HEK293T (cell line): ENCODE measurements at regions not wholly inside any gene's neighbourhood (a gene's known extent, or its start where the extent isn't known, plus 50 kb on each side); places are given as distances from the start of the nearest gene placed in this dataset.
"Not testable (repeated sequence)": the region's sequence is repeated elsewhere in the genome, so short reads cannot be mapped to it uniquely, and the experiment has no call there.

ENCODE experiments used
- CTCF ChIA-PET: fragments of 350-600 bp; formaldehyde crosslinking; extraction: SDS; loops from one replicate; lab custom pipeline; 2021; ENCODE audit warnings: antibody characterized with exemption, inconsistent platforms; lab: Yijun Ruan, JAX
- POLR2A ChIA-PET: fragments of 350-600 bp; formaldehyde crosslinking; extraction: SDS; loops from one replicate; lab custom pipeline; 2020; ENCODE audit warnings: antibody characterized with exemption, inconsistent platforms; lab: Yijun Ruan, JAX
- DNase-seq: peaks from one replicate; pipeline ENCODE4 v3.0.0; 2012; ENCODE audit warnings: mixed read lengths; ENCODE audit errors: extremely low spot score
- ARNT ChIP-seq: fragments of 450-650 bp; IDR thresholded peaks from 2 replicates; pipeline ENCODE4 v1.6.1; 2017; ENCODE audit warnings: mild to moderate bottlenecking
- BHLHE40 ChIP-seq: fragments of 450-650 bp; IDR thresholded peaks from 2 replicates; pipeline ENCODE4 v1.6.1; 2016; ENCODE audit warnings: mild to moderate bottlenecking, moderate library complexity, borderline replicate concordance
- CTBP1 ChIP-seq: fragments of 450-650 bp; IDR thresholded peaks from 2 replicates; pipeline ENCODE4 v1.6.1; 2016; ENCODE audit warnings: borderline replicate concordance
- ELF4 ChIP-seq: fragments of 450-650 bp; IDR thresholded peaks from 2 replicates; pipeline ENCODE4 v1.6.1; 2017; ENCODE audit warnings: antibody characterized with exemption
- FOXA1 ChIP-seq: fragments of 450-650 bp; IDR thresholded peaks from 2 replicates; pipeline ENCODE4 v1.6.1; 2016; ENCODE audit warnings: mild to moderate bottlenecking
- FOXK2 ChIP-seq: fragments of 450-650 bp; IDR thresholded peaks from 2 replicates; pipeline ENCODE4 v1.6.1; 2016; ENCODE audit warnings: mild to moderate bottlenecking
- FOXM1 ChIP-seq: fragments of 450-650 bp; IDR thresholded peaks from 2 replicates; pipeline ENCODE4 v1.6.1; 2017; ENCODE audit warnings: mild to moderate bottlenecking, borderline replicate concordance
- HDGF ChIP-seq: fragments of 450-650 bp; IDR thresholded peaks from 2 replicates; pipeline ENCODE4 v1.6.1; 2017; ENCODE audit warnings: antibody characterized with exemption, borderline replicate concordance
- L3MBTL2 ChIP-seq: fragments of 450-650 bp; conservative IDR thresholded peaks from 2 replicates; pipeline ENCODE4 v1.6.1; 2016; ENCODE audit warnings: mild to moderate bottlenecking
- LEF1 ChIP-seq: fragments of 450-650 bp; IDR thresholded peaks from 2 replicates; pipeline ENCODE4 v1.6.1; 2017; ENCODE audit warnings: mild to moderate bottlenecking, borderline replicate concordance
- NFRKB ChIP-seq: fragments of 450-650 bp; IDR thresholded peaks from 2 replicates; pipeline ENCODE4 v1.6.1; 2016; ENCODE audit warnings: mild to moderate bottlenecking, moderate library complexity
- PKNOX1 ChIP-seq: fragments of 450-650 bp; IDR thresholded peaks from 2 replicates; pipeline ENCODE4 v1.6.1; 2016
- SP1 ChIP-seq: fragments of 450-650 bp; IDR thresholded peaks from 2 replicates; pipeline ENCODE4 v1.6.1; 2017
- SUZ12 ChIP-seq: fragments of 450-650 bp; IDR thresholded peaks from 2 replicates; pipeline ENCODE4 v1.6.1; 2016; ENCODE audit warnings: mild to moderate bottlenecking
- TARDBP ChIP-seq: fragments of 450-650 bp; IDR thresholded peaks from 2 replicates; pipeline ENCODE4 v1.6.1; 2016
- ZNF384 ChIP-seq: fragments of 450-650 bp; IDR thresholded peaks from 2 replicates; pipeline ENCODE4 v1.6.1; 2016

- no peak for TF ChIP-seq ARNT
- TF ChIP-seq ELF4: no peak
- TF ChIP-seq LEF1: no peak
- TF ChIP-seq BHLHE40: no peak
- no peak for TF ChIP-seq TARDBP
- TF ChIP-seq ZNF384: no peak
- TF ChIP-seq L3MBTL2: no peak
- TF ChIP-seq NFRKB: no peak
- TF ChIP-seq HDGF: no peak
- TF ChIP-seq CTBP1: no peak
- TF ChIP-seq SUZ12: no peak
- no peak for TF ChIP-seq FOXK2
- no peak for TF ChIP-seq PKNOX1
- DNase-seq: no peak
- ChIA-PET POLR2A (no interaction called here), CTCF (no interaction called here)
Observed at GRCh38 chr6:12356431-12356830, 66.3 kb downstream of the EDN1 start.

GRCh38 chr6:12356983-12357972 is 67.1 kb downstream of the EDN1 start:
- ChIA-PET POLR2A (no interaction called here), CTCF (no interaction called here)
- DNase-seq: no peak
- TF ChIP-seq SUZ12 (no peak), BHLHE40 (no peak)

GRCh38 chr6:12359036-12359435 is 68.9 kb downstream of the EDN1 start:
- TF ChIP-seq FOXK2 (no peak), BHLHE40 (no peak), SP1 (no peak), PKNOX1 (no peak), LEF1 (no peak), CTBP1 (no peak), FOXM1 (no peak), HDGF (no peak), NFRKB (no peak), L3MBTL2 (no peak), ARNT (no peak), FOXA1 (no peak), ZNF384 (no peak), ELF4 (no peak), SUZ12 (no peak), TARDBP (no peak)
- ChIA-PET CTCF (interaction anchor here (0.7 to 1.0 kb wide), 2 partner anchors 12 to 1635 kb away, joined by 4 to 5 read pairs; no protein-coding TSS in a partner anchor), POLR2A (interaction anchor here (1.3 kb wide), 1 partner anchor 12 kb away, joined by 4 read pairs; no protein-coding TSS in a partner anchor)
- DNase-seq: no peak

- TF ChIP-seq BHLHE40 (no peak), CTBP1 (no peak), PKNOX1 (no peak), NFRKB (no peak), SP1 (no peak), FOXK2 (no peak), ARNT (no peak), ELF4 (no peak), FOXM1 (no peak), HDGF (no peak), FOXA1 (no peak), L3MBTL2 (no peak), ZNF384 (no peak)
- CTCF ChIA-PET: no interaction called here
- POLR2A ChIA-PET: no interaction called here
- DNase-seq: no peak
Observed at GRCh38 chr6:12361042-12361765, 71.0 kb downstream of the EDN1 start.

- DNase-seq, POLR2A ChIA-PET: not testable (repeated sequence)
- CTCF ChIA-PET: interaction anchor here (0.7 kb wide), 1 partner anchor 44 kb away, joined by 3 read pairs; no protein-coding TSS in a partner anchor
Observed at GRCh38 chr6:12363277-12363650, 73.1 kb downstream of the EDN1 start.

- POLR2A ChIA-PET: no interaction called here
- CTCF ChIA-PET: interaction anchor here (0.7 kb wide), 1 partner anchor 43 kb away, joined by 3 read pairs; no protein-coding TSS in a partner anchor
- no peak for TF ChIP-seq L3MBTL2
- no peak for TF ChIP-seq ZNF384
- no peak for DNase-seq
Observed at GRCh38 chr6:12363651-12364381, 73.7 kb downstream of the EDN1 start.
